Transverse colon (tissue), 4 donors: ENCODE measurements at regions not wholly inside any gene's neighbourhood (a gene's known extent, or its start where the extent isn't known, plus 50 kb on each side); places are given as distances from the start of the nearest gene placed in this dataset.

Source experiments
- DNase-seq: peaks from one replicate; pipeline ENCODE4 v3.0.0-alpha.2; 2019
- H3K27ac ChIP-seq, 4 donors: fragments of 200-600 bp; sonication (generic); 2 replicates each; pipeline ENCODE4 v1.5.1; 2016 to 2018; ENCODE audit warnings: inconsistent platforms in 4 of 4
- H3K27me3 ChIP-seq: fragments of 200-600 bp; sonication (generic); 2 replicates; pipeline ENCODE4 v1.5.1; 2017; ENCODE audit warnings: inconsistent platforms
- H3K36me3 ChIP-seq, 4 donors: fragments of 200-600 bp; sonication (generic); 2 replicates each; pipeline ENCODE4 v1.5.1; 2017 to 2019; ENCODE audit warnings: inconsistent platforms in 4 of 4
- H3K4me1 ChIP-seq, 4 donors: fragments of 200-600 bp; sonication (generic); 2 replicates each; pipeline ENCODE4 v1.5.1; 2017 to 2020; ENCODE audit warnings: inconsistent platforms in 4 of 4
- H3K4me3 ChIP-seq, 4 donors: fragments of 200-600 bp; sonication (generic); 1 replicate in 1 of 4; 2 replicates in 3 of 4; pipeline versions ENCODE4 v1.5.1 to v1.6.1; 2017 to 2019; ENCODE audit warnings: inconsistent platforms in 4 of 4
- H3K9me3 ChIP-seq, 2 donors: fragments of 200-600 bp; sonication (generic); 2 replicates each; pipeline ENCODE4 v1.5.1; 2017 to 2019; ENCODE audit warnings: inconsistent platforms in 2 of 2
- EP300 ChIP-seq: sonication (generic); formaldehyde crosslinking; IDR thresholded peaks from one replicate; pipeline ENCODE4 v1.6.1; 2017; ENCODE audit warnings: antibody characterized with exemption, low read depth
- POLR2A ChIP-seq: fragments of 450-650 bp; IDR thresholded peaks from one replicate; pipeline ENCODE4 v1.6.1; 2016; ENCODE audit warnings: antibody characterized with exemption, mild to moderate bottlenecking, moderate library complexity
- POLR2AphosphoS5 ChIP-seq, 3 donors: sonication (generic); formaldehyde crosslinking; IDR thresholded peaks; one replicate each; pipeline ENCODE4 v1.6.1; 2016; ENCODE audit warnings: antibody characterized with exemption in 3 of 3
- WGBS, 2 donors: methylation state at CpG; one replicate each; pipeline ENCODE4 v1.1.5; 2018; ENCODE audit warnings: low coverage in 1 of 2; 5-methylcytosine and 5-hydroxymethylcytosine counted together
- in situ Hi-C, 4 donors: fragments of 200-750 bp; cut with MboI; loops; one replicate each; pipeline versions ENCODE4 v1.15.0 to v1.15.1; 2017; ENCODE audit warnings: low sequenced_read_pairs in 3 of 4, low pct_ligation_motif_present in 1 of 4, low pct_unique_long_range_greater_than_20kb in 1 of 4
- intact Hi-C: fragments of 100-400 bp; cut with DNase I; formaldehyde crosslinking; loops from one replicate; pipeline ENCODE4 v1.15.1; 2023; ENCODE audit warnings: low total_unique reads
- TF ChIP-seq, protein P1 (sequence below), 5 experiments: fragments of 200-600 bp in 3 of 5; fragments of 450-650 bp in 2 of 5; sonication (generic) in 3 of 5; IDR thresholded peaks; 1 replicate in 2 of 5; 2 replicates in 3 of 5; pipeline ENCODE4 v1.5.1; 2016 to 2017; ENCODE audit warnings: antibody characterized with exemption in 5 of 5, inconsistent platforms in 3 of 5, mild to moderate bottlenecking in 2 of 5, moderate library complexity in 1 of 5

DNA sequence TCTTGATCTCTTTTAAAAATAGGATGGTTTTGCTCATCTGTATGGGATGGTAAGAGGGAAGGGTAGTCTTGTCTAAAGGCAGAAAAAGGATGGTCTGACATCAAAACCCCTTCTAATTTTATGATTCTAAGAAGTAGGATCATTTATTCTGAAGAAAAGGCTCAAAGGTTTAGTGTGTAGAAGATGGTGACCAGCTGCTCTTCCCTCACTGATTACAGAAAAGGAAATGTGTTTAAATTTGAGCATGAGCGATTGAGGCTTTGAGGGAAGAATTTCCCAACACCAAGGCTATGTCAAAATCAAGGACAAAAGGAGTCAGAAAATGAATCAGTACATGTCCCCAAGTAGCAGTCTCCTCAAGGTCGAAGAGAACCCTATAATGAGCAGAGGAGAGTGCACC is 909.8 kb downstream of the EFNB2 start:
- Histone ChIP-seq H3K36me3 (no peaks in the 10 kb centered on the region), H3K4me3 (no peak overlapping the region), H3K4me1 (no peaks in the 10 kb centered on the region), H3K27me3 (no peaks in the 10 kb centered on the region), H3K9me3 (no peaks in the 10 kb centered on the region), H3K27ac (no peak overlapping the region)
- TF ChIP-seq, protein P1, sequence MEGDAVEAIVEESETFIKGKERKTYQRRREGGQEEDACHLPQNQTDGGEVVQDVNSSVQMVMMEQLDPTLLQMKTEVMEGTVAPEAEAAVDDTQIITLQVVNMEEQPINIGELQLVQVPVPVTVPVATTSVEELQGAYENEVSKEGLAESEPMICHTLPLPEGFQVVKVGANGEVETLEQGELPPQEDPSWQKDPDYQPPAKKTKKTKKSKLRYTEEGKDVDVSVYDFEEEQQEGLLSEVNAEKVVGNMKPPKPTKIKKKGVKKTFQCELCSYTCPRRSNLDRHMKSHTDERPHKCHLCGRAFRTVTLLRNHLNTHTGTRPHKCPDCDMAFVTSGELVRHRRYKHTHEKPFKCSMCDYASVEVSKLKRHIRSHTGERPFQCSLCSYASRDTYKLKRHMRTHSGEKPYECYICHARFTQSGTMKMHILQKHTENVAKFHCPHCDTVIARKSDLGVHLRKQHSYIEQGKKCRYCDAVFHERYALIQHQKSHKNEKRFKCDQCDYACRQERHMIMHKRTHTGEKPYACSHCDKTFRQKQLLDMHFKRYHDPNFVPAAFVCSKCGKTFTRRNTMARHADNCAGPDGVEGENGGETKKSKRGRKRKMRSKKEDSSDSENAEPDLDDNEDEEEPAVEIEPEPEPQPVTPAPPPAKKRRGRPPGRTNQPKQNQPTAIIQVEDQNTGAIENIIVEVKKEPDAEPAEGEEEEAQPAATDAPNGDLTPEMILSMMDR (IDR thresholded peaks at IDR 0.05) = no peak
- TF ChIP-seq POLR2A = no peak
- no peak for TF ChIP-seq POLR2AphosphoS5 (IDR thresholded peaks at IDR 0.05)
- in situ Hi-C loops = no loop called here
- 65 to 71% methylated on average over 2 of the region's 2 CpGs for WGBS, 2 donors
- DNase-seq = no peak
- intact Hi-C loops = no loop called here

DNA sequence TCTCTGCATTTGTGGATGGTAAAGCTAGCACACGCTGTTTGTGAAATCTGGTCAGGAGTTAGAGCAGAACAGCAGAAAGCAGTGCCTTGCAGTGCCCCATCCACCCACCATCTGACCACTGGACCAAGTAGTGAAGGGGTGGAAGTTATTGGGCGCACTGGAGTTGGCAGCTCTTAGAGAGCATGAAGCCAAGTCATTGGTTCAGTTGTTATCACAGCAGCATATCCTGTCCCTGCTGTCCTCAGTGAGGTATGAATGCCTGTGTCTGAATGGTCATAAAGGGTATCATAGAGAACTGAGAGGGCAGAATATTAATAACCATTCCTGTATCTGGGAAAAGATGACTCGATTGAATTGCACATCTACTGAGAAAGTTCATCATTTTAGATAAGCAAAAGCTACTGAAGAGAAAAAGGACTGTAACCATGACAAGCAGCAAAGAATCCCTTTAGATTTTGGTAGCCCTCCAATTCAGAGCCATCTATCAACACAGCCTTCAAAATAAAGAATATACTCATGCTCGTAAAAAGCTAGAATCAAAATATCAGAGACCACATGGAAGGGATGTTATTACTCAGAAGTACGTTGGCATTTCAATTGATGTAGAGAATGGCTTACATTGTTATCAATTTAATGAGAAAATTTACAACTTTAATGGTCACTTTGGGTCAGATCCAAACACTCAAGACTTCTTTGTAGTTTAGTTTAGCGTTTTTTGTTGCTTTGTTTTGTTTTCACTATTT is 919.0 kb downstream of the EFNB2 start:
- TF ChIP-seq EP300 (no peak), POLR2A (no peak), POLR2AphosphoS5 (IDR thresholded peaks at IDR 0.05) (no peak)
- TF ChIP-seq, protein P1 (IDR thresholded peaks at IDR 0.05) = no peak
- no peaks in the 10 kb centered on the region for H3K27me3 ChIP-seq
- no peaks in the 10 kb centered on the region for H3K36me3 ChIP-seq
- no peaks in the 10 kb centered on the region for H3K9me3 ChIP-seq
- no peak overlapping the region for H3K4me3 ChIP-seq
- WGBS, 2 donors = 68 to 78% methylated on average over 6 of the region's 6 CpGs
- intact Hi-C loops (no loop called here), in situ Hi-C loops (no loop called here)
- DNase-seq = no peak
- no peaks in the 10 kb centered on the region for H3K4me1 ChIP-seq
- H3K27ac ChIP-seq = no peak overlapping the region

DNA sequence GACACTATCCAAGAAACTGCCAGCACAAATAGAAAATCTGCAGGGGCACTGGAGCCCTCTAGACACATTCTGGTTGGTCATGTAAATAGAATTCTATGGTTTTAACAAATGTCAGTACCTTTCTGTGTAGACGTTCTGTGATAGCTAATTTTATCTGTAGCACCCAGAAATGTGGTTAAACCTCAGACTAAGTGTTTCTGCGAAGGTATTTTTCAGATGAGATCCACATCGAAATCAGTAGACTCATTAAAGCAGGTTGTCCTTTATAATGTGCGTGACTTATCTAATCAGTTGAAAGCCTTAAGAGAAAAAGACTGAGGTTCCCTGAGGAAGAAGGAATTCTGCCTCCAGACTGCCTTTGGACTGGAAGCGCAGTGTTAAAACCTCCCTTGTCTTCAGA is 922.9 kb downstream of the EFNB2 start:
- TF ChIP-seq, protein P1 (IDR thresholded peaks at IDR 0.05) = no peak
- no peak for TF ChIP-seq EP300
- TF ChIP-seq POLR2AphosphoS5 (IDR thresholded peaks at IDR 0.05) = no peak
- no peak for TF ChIP-seq POLR2A
- Histone ChIP-seq H3K4me3 (no peak overlapping the region), H3K36me3 (no peaks in the 10 kb centered on the region), H3K27ac (no peak overlapping the region), H3K4me1 (peaks cover 0 to 9% (median 3%) of the 10 kb centered on the region in 4 donors), H3K9me3 (no peaks in the 10 kb centered on the region), H3K27me3 (no peaks in the 10 kb centered on the region)
- WGBS, 2 donors = 86% methylated on average over 5 of the region's 5 CpGs; no CpG with 5 or more reads in 1 of the 2 donors
- DNase-seq = no peak
- in situ Hi-C loops = no loop called here
- intact Hi-C loops = no loop called here

DNA sequence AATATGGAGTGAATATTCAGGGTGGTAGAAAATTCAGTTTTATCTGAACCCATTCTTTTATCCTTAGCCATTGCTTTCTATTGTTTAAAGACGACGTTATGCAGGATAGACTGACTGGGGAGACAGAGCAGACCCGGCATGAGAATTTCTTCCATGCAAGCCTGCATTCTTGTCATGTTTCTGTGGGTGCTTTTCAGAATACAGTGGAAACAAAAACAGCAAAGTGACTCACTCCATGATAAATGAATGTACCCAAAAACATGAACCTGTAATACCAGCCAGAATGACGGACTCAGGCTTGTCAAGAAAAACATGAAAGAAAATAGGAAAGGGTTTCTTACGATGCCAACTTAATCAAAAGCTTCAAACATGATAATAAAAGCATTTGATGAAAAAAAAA is 924.0 kb downstream of the EFNB2 start:
- TF ChIP-seq, protein P1 (IDR thresholded peaks at IDR 0.05) = no peak
- TF ChIP-seq POLR2AphosphoS5 (IDR thresholded peaks at IDR 0.05) (no peak), POLR2A (no peak), EP300 (no peak)
- H3K36me3 ChIP-seq = no peaks in the 10 kb centered on the region
- in situ Hi-C loops (no loop called here), intact Hi-C loops (no loop called here)
- H3K4me1 ChIP-seq = peaks cover 0 to 9% (median 3%) of the 10 kb centered on the region in 4 donors
- DNase-seq = no peak
- no peaks in the 10 kb centered on the region for H3K27me3 ChIP-seq
- H3K4me3 ChIP-seq = no peak overlapping the region
- H3K27ac ChIP-seq = no peak overlapping the region
- 40 to 56% methylated on average over 5 of the region's 5 CpGs for WGBS, 2 donors
- H3K9me3 ChIP-seq = no peaks in the 10 kb centered on the region
